Mesothelial cell of epicardium (in vitro differentiated cells): ENCODE measurements at regions not wholly inside any gene's neighbourhood (a gene's known extent, or its start where the extent isn't known, plus 50 kb on each side); places are given as distances from the start of the nearest gene placed in this dataset.

Source experiments
- DNase-seq, 2 experiments: peaks; one replicate each; pipeline ENCODE4 v3.0.0; 2021; ENCODE audit warnings: low spot score in 2 of 2; ENCODE audit not compliant: unreplicated experiment in 2 of 2
- H3K27ac Mint-ChIP-seq: 2 replicates; pipeline ENCODE4 v1.8.0; 2021; ENCODE audit warnings: mixed read lengths
- H3K27me3 Mint-ChIP-seq: 2 replicates; pipeline ENCODE4 v1.8.0; 2021; ENCODE audit warnings: low read depth, mixed read lengths
- H3K36me3 Mint-ChIP-seq: 2 replicates; pipeline ENCODE4 v1.8.0; 2021; ENCODE audit warnings: mixed read lengths
- H3K4me1 Mint-ChIP-seq: 2 replicates; pipeline ENCODE4 v1.8.0; 2021; ENCODE audit warnings: mixed read lengths
- H3K4me3 Mint-ChIP-seq: 2 replicates; pipeline ENCODE4 v1.8.0; 2021; ENCODE audit warnings: mild to moderate bottlenecking, moderate library complexity, mixed read lengths
- H3K9me3 Mint-ChIP-seq: 2 replicates; pipeline ENCODE4 v1.8.0; 2021; ENCODE audit warnings: mixed read lengths
- CTCF ChIP-seq: fragments of 200-600 bp; sonication (generic); IDR thresholded peaks from one replicate; pipeline ENCODE4 v1.5.0; 2021; ENCODE audit warnings: antibody characterized with exemption; ENCODE audit not compliant: unreplicated experiment

GRCh38 chr9:107951511-107951910 lies 461.9 kb upstream of the KLF4 start:
- TF ChIP-seq CTCF: no peak
- Mint-ChIP-seq H3K27ac (no peak overlapping the region), H3K27me3 (no peaks in the 10 kb centered on the region), H3K9me3 (peaks cover 16% of the 10 kb centered on the region), H3K4me1 (no peaks in the 10 kb centered on the region), H3K4me3 (no peak overlapping the region), H3K36me3 (no peaks in the 10 kb centered on the region)
- DNase-seq: no peak

GRCh38 chr9:107949061-107949460 lies 459.5 kb upstream of the KLF4 start:
- no peak for TF ChIP-seq CTCF
- DNase-seq: no peak
- no peaks in the 10 kb centered on the region for H3K4me1 Mint-ChIP-seq
- peaks cover 16% of the 10 kb centered on the region for H3K9me3 Mint-ChIP-seq
- H3K36me3 Mint-ChIP-seq: no peaks in the 10 kb centered on the region
- H3K27me3 Mint-ChIP-seq: no peaks in the 10 kb centered on the region
- no peak overlapping the region for H3K27ac Mint-ChIP-seq
- no peak overlapping the region for H3K4me3 Mint-ChIP-seq

- no peak for TF ChIP-seq CTCF
- no peaks in the 10 kb centered on the region for H3K36me3 Mint-ChIP-seq
- H3K9me3 Mint-ChIP-seq: peaks cover 16% of the 10 kb centered on the region
- no peak overlapping the region for H3K4me3 Mint-ChIP-seq
- H3K27ac Mint-ChIP-seq: no peak overlapping the region
- DNase-seq: no peak
- no peaks in the 10 kb centered on the region for H3K4me1 Mint-ChIP-seq
- H3K27me3 Mint-ChIP-seq: no peaks in the 10 kb centered on the region
Observed at GRCh38 chr9:107948601-107949000, 459.0 kb upstream of the KLF4 start.

DNA sequence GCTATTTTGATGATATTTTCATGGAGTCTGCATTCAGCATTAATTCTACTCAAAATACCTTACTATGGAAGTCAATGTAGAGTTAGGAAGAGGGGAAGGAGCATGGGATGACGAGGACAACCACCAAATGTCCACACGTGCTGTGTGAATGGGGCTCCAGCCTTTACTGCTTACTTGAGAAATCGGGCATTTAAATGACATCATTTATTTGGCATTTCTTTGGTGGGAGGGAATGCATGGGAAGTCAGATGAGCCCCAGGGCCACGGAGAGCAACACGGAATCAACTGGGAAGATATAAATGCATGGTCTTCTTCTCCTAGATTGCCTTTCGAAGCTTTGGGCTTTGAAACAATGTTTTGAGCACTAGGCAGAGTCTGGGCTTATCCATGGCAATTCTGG lies 458.5 kb upstream of the KLF4 start:
- no peaks in the 10 kb centered on the region for H3K4me1 Mint-ChIP-seq
- no peak for DNase-seq
- H3K9me3 Mint-ChIP-seq: peaks cover 17% of the 10 kb centered on the region
- H3K4me3 Mint-ChIP-seq: no peak overlapping the region
- no peaks in the 10 kb centered on the region for H3K36me3 Mint-ChIP-seq
- no peak for TF ChIP-seq CTCF
- no peaks in the 10 kb centered on the region for H3K27me3 Mint-ChIP-seq
- H3K27ac Mint-ChIP-seq: no peak overlapping the region

DNA sequence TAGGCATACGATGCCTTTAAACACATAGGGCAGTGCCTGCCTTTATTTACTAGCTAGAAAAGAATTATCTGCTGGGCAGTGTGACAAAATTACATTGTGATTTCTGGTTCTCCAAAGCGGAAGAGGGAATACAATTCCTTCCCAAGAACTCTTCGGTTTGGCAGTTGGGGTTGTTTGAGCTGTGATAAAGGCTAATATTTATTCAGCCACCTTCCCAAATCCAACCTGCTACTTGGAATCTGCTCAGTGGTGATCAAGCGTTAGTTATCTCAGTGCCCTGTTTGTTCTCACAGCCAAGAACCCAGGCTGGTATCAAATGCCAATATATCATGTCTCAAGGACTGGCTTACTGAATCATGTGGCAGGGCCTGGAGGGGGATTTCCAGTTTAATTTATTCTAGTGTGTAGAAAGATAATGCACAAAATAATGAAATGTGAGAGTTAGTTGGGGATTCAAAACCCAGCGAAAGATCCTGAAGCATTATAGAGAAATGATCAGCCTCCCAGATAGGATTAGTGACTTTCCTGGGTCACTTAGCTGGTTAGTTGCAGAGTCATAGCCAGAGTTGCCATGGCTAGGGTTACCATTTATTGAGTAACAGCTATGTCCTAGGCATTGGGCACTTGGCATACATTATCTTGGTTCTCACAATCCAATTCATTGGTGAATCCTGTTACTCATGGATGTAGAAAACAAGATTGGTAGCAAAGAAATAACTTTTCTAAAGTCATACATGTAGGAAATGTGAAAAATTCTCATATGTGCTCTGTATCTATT lies 457.0 kb upstream of the KLF4 start:
- Mint-ChIP-seq H3K9me3 (peaks cover 18% of the 10 kb centered on the region), H3K27ac (no peak overlapping the region), H3K4me3 (no peak overlapping the region), H3K27me3 (no peaks in the 10 kb centered on the region), H3K4me1 (no peaks in the 10 kb centered on the region), H3K36me3 (no peaks in the 10 kb centered on the region)
- DNase-seq: no peak
- TF ChIP-seq CTCF: no peak
